ENCODE measurements at regions not wholly inside any gene's neighbourhood (a gene's known extent, or its start where the extent isn't known, plus 50 kb on each side); places are given as distances from the start of the nearest gene placed in this dataset.

DNA sequence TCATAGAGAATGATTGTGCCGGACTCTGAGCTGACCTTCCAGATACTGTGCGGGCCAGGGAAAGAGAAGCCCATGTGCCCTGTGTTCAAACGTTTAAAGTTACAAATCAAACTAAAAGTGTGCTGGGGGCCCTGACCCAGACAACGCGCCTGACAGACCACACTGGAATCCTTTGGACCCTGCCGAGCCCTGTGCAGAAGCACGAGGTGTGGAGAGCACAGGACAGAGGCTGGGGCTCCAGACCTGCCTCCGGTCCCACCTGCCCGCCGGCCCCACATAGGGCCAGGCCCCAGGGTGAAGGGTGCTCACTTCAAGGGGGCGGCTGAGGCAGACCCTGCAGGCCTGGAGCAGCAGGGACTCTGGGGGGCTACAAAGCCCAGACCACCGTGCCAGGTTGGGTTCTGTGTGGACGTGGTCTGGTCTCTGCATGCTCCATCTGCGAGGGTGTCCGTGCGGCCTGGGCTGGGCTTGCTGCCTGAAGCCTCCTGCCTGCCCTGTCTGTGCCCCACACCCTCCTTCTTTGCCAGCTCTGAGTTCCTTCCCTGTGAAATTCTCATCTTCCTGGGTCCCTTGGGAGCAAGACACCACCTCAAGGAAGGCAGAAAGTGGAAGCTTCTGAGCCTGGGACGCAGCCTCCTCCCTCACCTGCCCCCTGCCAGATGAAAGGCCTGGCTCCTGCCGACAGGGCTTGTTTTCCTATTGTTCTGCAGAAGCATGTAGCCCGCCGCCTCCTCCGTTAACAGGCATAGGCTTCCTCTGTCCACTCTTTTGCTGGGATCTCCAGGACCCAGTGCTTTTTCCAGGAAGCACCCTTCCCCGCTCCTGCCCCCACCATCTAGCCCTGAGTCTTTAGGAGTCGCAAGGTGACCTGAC is 186.2 kb downstream of the ERMARD start:
- H3K9me3 ChIP-seq, result no peaks in the 10 kb centered on the region
- H3K27me3 ChIP-seq, result peaks cover 0 to 7% (median 0%) of the 10 kb centered on the region in 3 donors
- H3K27ac ChIP-seq, result no peak overlapping the region
- TF ChIP-seq, protein P1, sequence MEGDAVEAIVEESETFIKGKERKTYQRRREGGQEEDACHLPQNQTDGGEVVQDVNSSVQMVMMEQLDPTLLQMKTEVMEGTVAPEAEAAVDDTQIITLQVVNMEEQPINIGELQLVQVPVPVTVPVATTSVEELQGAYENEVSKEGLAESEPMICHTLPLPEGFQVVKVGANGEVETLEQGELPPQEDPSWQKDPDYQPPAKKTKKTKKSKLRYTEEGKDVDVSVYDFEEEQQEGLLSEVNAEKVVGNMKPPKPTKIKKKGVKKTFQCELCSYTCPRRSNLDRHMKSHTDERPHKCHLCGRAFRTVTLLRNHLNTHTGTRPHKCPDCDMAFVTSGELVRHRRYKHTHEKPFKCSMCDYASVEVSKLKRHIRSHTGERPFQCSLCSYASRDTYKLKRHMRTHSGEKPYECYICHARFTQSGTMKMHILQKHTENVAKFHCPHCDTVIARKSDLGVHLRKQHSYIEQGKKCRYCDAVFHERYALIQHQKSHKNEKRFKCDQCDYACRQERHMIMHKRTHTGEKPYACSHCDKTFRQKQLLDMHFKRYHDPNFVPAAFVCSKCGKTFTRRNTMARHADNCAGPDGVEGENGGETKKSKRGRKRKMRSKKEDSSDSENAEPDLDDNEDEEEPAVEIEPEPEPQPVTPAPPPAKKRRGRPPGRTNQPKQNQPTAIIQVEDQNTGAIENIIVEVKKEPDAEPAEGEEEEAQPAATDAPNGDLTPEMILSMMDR (IDR thresholded peaks at IDR 0.05), result no peak
- TF ChIP-seq EP300 (IDR thresholded peaks at IDR 0.05) (no peak), POLR2AphosphoS5 (IDR thresholded peaks at IDR 0.05) (no peak), POLR2A (IDR thresholded peaks at IDR 0.05) (no peak)
- peaks cover 0 to 3% (median 0%) of the 10 kb centered on the region in 4 donors for H3K4me1 ChIP-seq
- H3K36me3 ChIP-seq, result no peaks in the 10 kb centered on the region
- WGBS, 2 donors, result 83 to 84% methylated on average over 23 of the region's 23 CpGs
- DNase-seq, result no peak
- intact Hi-C loops (cut with DNase I), result no loop called here
- H3K4me3 ChIP-seq, result no peak overlapping the region

DNA sequence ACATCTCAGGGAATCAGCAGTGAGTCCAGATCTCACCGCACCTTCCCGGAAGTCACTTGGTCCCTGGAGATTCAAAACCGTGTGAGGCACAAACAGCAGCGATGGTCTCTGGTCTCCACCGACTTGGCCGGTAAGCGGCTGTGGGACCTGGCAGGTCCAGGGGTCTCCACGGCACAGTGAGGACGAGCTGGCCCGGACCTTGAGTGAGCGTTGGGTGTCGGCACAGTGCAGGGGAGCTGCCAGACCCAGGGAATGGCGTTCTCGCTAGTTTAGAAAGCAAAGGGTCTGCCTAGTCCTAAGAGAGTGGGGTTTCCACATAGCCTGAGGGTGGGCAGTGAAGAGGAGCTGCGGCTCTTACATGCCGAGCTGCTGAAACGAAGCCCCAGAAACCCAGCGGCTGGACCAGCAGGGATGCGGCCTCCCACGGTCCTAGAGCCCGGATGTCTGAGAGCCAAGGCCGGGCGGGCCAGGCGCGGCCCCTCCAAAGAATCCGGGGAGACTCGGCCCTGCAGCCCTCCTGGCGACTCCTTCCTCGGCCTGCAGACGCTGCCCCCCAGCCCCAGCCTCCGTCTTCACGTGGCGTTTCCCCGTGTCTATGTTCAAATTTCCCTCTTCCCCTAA is 185.0 kb downstream of the ERMARD start:
- TF ChIP-seq EP300 (IDR thresholded peaks at IDR 0.05) (no peak), POLR2AphosphoS5 (IDR thresholded peaks at IDR 0.05) (no peak), POLR2A (IDR thresholded peaks at IDR 0.05) (no peak)
- TF ChIP-seq, protein P1 (IDR thresholded peaks at IDR 0.05), result no peak
- 88 to 90% methylated on average over 34 of the region's 34 CpGs for WGBS, 2 donors
- no peak for DNase-seq
- Histone ChIP-seq H3K4me1 (peaks cover 0 to 3% (median 0%) of the 10 kb centered on the region in 4 donors), H3K9me3 (no peaks in the 10 kb centered on the region), H3K4me3 (no peak overlapping the region), H3K27me3 (peaks cover 0 to 7% (median 0%) of the 10 kb centered on the region in 3 donors), H3K27ac (no peak overlapping the region), H3K36me3 (no peaks in the 10 kb centered on the region)
- intact Hi-C loops (cut with DNase I), result no loop called here

DNA sequence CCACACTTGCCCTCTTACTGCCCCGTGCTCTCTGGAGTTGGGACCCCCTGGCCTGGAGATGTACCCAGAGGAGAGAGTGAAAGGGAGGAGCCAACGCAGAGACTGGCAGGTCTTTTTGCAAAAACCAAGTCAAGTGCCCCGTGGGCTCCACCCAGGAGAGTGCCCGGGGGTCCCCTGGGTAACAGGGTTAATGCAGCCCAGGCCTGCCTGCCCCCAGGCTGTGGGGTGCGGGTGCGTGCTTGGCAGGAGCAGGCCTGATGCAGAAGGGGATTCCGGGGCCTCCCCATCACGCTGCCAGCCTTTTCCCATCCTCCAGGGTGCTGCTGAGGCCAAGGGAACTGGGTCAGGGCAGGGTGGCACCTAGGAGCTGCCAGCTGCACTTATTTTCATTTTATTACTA is 184.4 kb downstream of the ERMARD start:
- Histone ChIP-seq H3K4me1 (peaks cover 0 to 3% (median 0%) of the 10 kb centered on the region in 4 donors), H3K9me3 (no peaks in the 10 kb centered on the region), H3K27ac (no peak overlapping the region), H3K4me3 (no peak overlapping the region), H3K27me3 (peaks cover 0 to 7% (median 0%) of the 10 kb centered on the region in 3 donors), H3K36me3 (no peaks in the 10 kb centered on the region)
- intact Hi-C loops (cut with DNase I), result no loop called here
- no peak for TF ChIP-seq POLR2AphosphoS5 (IDR thresholded peaks at IDR 0.05)
- TF ChIP-seq, protein P1 (IDR thresholded peaks at IDR 0.05), result no peak
- no peak for TF ChIP-seq POLR2A (IDR thresholded peaks at IDR 0.05)
- TF ChIP-seq EP300 (IDR thresholded peaks at IDR 0.05), result no peak
- WGBS, 2 donors, result 85 to 90% methylated on average over 8 of the region's 8 CpGs
- DNase-seq, result no peak

DNA sequence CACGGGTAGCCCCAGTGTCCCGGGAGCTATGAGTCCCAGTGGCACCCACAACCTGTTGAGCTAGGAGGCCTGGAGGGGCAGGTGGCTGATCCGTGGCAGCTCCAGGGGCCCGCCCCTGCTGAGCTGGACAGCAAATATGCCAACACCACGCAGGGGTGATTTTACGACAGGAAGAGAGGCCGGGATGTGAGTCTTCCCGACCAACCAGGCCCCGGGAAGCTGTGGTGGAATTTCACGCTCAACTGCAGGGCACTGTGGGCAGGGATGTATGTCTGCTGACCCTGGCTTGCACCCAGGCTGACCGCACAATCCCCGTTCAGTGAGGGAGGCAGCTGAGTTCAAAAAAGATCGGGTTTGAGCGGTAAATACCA is 183.9 kb downstream of the ERMARD start:
- Histone ChIP-seq H3K4me3 (no peak overlapping the region), H3K4me1 (peaks cover 0 to 1% (median 0%) of the 10 kb centered on the region in 4 donors), H3K27me3 (peaks cover 0 to 7% (median 0%) of the 10 kb centered on the region in 3 donors), H3K36me3 (no peaks in the 10 kb centered on the region), H3K27ac (no peak overlapping the region), H3K9me3 (no peaks in the 10 kb centered on the region)
- intact Hi-C loops (cut with DNase I), result no loop called here
- WGBS, 2 donors, result 52 to 67% methylated on average over 14 of the region's 14 CpGs
- DNase-seq, result no peak
- TF ChIP-seq POLR2A (IDR thresholded peaks at IDR 0.05) (no peak), POLR2AphosphoS5 (IDR thresholded peaks at IDR 0.05) (no peak), EP300 (IDR thresholded peaks at IDR 0.05) (no peak)
- TF ChIP-seq, protein P1 (IDR thresholded peaks at IDR 0.05), result no peak
